Liver (tissue), 8 donors: ENCODE measurements at regions not wholly inside any gene's neighbourhood (a gene's known extent, or its start where the extent isn't known, plus 50 kb on each side); places are given as distances from the start of the nearest gene placed in this dataset.

ENCODE experiments used
- DNase-seq: peaks from one replicate; pipeline ENCODE4 v3.0.0-alpha.2; 2017; ENCODE audit warnings: low spot score
- H3K27ac ChIP-seq, 2 donors: one replicate each; pipeline ENCODE4 v1.7.0; 2013; ENCODE audit warnings: inconsistent platforms in 2 of 2, low read length in 2 of 2, control low read depth in 1 of 2, low read depth in 1 of 2, mild to moderate bottlenecking in 1 of 2
- H3K27me3 ChIP-seq, 4 donors: one replicate each; pipeline versions ENCODE4 v1.6.1 to v1.7.0; 2013; ENCODE audit warnings: low read length in 3 of 4, inconsistent platforms in 1 of 4, mild to moderate bottlenecking in 1 of 4, moderate library complexity in 1 of 4; ENCODE audit not compliant: control insufficient read depth in 4 of 4, insufficient read depth in 4 of 4
- H3K36me3 ChIP-seq, 4 donors: one replicate each; pipeline versions ENCODE4 v1.6.1 to v1.7.0; 2013; ENCODE audit warnings: low read length in 3 of 4, mild to moderate bottlenecking in 3 of 4, low read depth in 1 of 4, moderate library complexity in 1 of 4; ENCODE audit not compliant: control insufficient read depth in 4 of 4, insufficient read depth in 3 of 4
- H3K4me1 ChIP-seq, 4 donors: one replicate each; pipeline versions ENCODE4 v1.6.1 to v1.7.0; 2013; ENCODE audit warnings: low read length in 3 of 4, mild to moderate bottlenecking in 3 of 4, moderate library complexity in 1 of 4; ENCODE audit not compliant: control insufficient read depth in 4 of 4, insufficient read depth in 4 of 4
- H3K4me3 ChIP-seq, 3 donors: one replicate each; pipeline versions ENCODE4 v1.6.1 to v1.7.0; 2013; ENCODE audit warnings: low read length in 3 of 3, control low read depth in 1 of 3, low read depth in 1 of 3, mild to moderate bottlenecking in 1 of 3
- H3K9ac ChIP-seq, 2 donors: one replicate each; pipeline ENCODE4 v1.7.0; 2013; ENCODE audit warnings: low read length in 2 of 2, mild to moderate bottlenecking in 2 of 2, moderate library complexity in 2 of 2, control low read depth in 1 of 2, low read depth in 1 of 2
- H3K9me3 ChIP-seq, 4 donors: one replicate each; pipeline versions ENCODE4 v1.6.1 to v1.7.0; 2013; ENCODE audit warnings: low read length in 3 of 4; ENCODE audit not compliant: control insufficient read depth in 4 of 4
- ATF3 ChIP-seq: IDR thresholded peaks from 2 replicates; pipeline ENCODE4 v1.6.1; 2016; ENCODE audit warnings: antibody characterized with exemption
- CTCF ChIP-seq: fragments of 150-350 bp; IDR thresholded peaks from 2 replicates; pipeline ENCODE4 v1.5.1; 2017; ENCODE audit warnings: improper control_type of control experiment, low read depth, low read length; ENCODE audit not compliant: missing input control
- EGR1 ChIP-seq, 2 donors: IDR thresholded peaks; 2 replicates each; pipeline ENCODE4 v1.6.1; 2016 to 2018; ENCODE audit warnings: antibody characterized with exemption in 2 of 2, low read depth in 2 of 2
- FOXA1 ChIP-seq: IDR thresholded peaks from 2 replicates; pipeline ENCODE4 v1.6.1; 2016; ENCODE audit warnings: antibody characterized with exemption
- FOXA2 ChIP-seq: IDR thresholded peaks from 2 replicates; pipeline ENCODE4 v1.6.1; 2016; ENCODE audit warnings: antibody characterized with exemption
- GABPA ChIP-seq, 2 donors: IDR thresholded peaks in 1 of 2; conservative IDR thresholded peaks in 1 of 2; 2 replicates each; pipeline ENCODE4 v1.6.1; 2016; ENCODE audit warnings: antibody characterized with exemption in 2 of 2, mild to moderate bottlenecking in 1 of 2, moderate library complexity in 1 of 2
- HNF4A ChIP-seq, 2 donors: conservative IDR thresholded peaks; 2 replicates each; pipeline ENCODE4 v1.6.1; 2016; ENCODE audit warnings: antibody characterized with exemption in 2 of 2, mild to moderate bottlenecking in 2 of 2
- NR2F2 ChIP-seq: IDR thresholded peaks from 2 replicates; pipeline ENCODE4 v1.6.1; 2016; ENCODE audit warnings: antibody characterized with exemption
- RAD21 ChIP-seq, 2 donors: IDR thresholded peaks; 2 replicates each; pipeline ENCODE4 v1.6.1; 2016; ENCODE audit warnings: antibody characterized with exemption in 2 of 2, mild to moderate bottlenecking in 2 of 2
- REST ChIP-seq: IDR thresholded peaks from 2 replicates; pipeline ENCODE4 v1.6.1; 2016; ENCODE audit warnings: antibody characterized with exemption, mild to moderate bottlenecking
- RXRA ChIP-seq, 2 donors: IDR thresholded peaks; 2 replicates each; pipeline ENCODE4 v1.6.1; 2017 to 2018; ENCODE audit warnings: antibody characterized with exemption in 2 of 2, mild to moderate bottlenecking in 1 of 2
- YY1 ChIP-seq: IDR thresholded peaks from 2 replicates; pipeline ENCODE4 v1.6.1; 2016; ENCODE audit warnings: antibody characterized with exemption, mild to moderate bottlenecking
- ZBTB33 ChIP-seq: IDR thresholded peaks from 2 replicates; pipeline ENCODE4 v1.6.1; 2016; ENCODE audit warnings: antibody characterized with exemption
- WGBS: extraction: QIAGEN DNeasy Blood & Tissue Kit; methylation state at CpG from one replicate; pipeline ENCODE4 v1.1.7; 2013; 5-methylcytosine and 5-hydroxymethylcytosine counted together
- donor health status: healthy.
- donor health status: healthy.
- donor health status: healthy.
- donor health status: healthy.
- donor health status: healthy.

- no peak overlapping the region for H3K27ac ChIP-seq
- peaks cover 2 to 12% (median 5%) of the 10 kb centered on the region in 4 donors for H3K4me1 ChIP-seq
- H3K36me3 ChIP-seq = no peaks in the 10 kb centered on the region
- H3K4me3 ChIP-seq = no peak overlapping the region
- H3K9me3 ChIP-seq = no peaks in the 10 kb centered on the region
- no peak for TF ChIP-seq NR2F2
- no peak for TF ChIP-seq RAD21 (IDR thresholded peaks at IDR 0.05)
- TF ChIP-seq REST = no peak
- no peak for TF ChIP-seq FOXA2
- TF ChIP-seq FOXA1 = no peak
- TF ChIP-seq ATF3 = no peak
- TF ChIP-seq EGR1 (IDR thresholded peaks at IDR 0.05; ENCODE audit: low read depth in 2 of 2) = no peak
- no peak for TF ChIP-seq HNF4A (conservative IDR thresholded peaks at IDR 0.05)
- no peak for TF ChIP-seq ZBTB33
- no peak for TF ChIP-seq RXRA (IDR thresholded peaks at IDR 0.05)
- TF ChIP-seq CTCF = no peak
- no peaks in the 10 kb centered on the region for H3K27me3 ChIP-seq
- no peak for DNase-seq
- WGBS = 91% methylated on average over 3 of the region's 3 CpGs
- no peak overlapping the region for H3K9ac ChIP-seq
These were observed 558.1 kb downstream of the INSC start for GRCh38 chr11:15672825-15673224.

GRCh38 chr11:15673408-15673831, 558.7 kb downstream of the INSC start:
- Histone ChIP-seq H3K36me3 (no peaks in the 10 kb centered on the region), H3K4me1 (peaks cover 0 to 12% (median 5%) of the 10 kb centered on the region in 4 donors), H3K9me3 (no peaks in the 10 kb centered on the region), H3K9ac (no peak overlapping the region), H3K4me3 (no peak overlapping the region), H3K27ac (no peak overlapping the region), H3K27me3 (no peaks in the 10 kb centered on the region)
- TF ChIP-seq RAD21 (IDR thresholded peaks at IDR 0.05) = no peak
- no peak for TF ChIP-seq GABPA (IDR thresholded peaks at IDR 0.05 in 1 of 2, conservative IDR thresholded peaks at IDR 0.05 in 1 of 2)
- no peak for TF ChIP-seq YY1
- no peak for TF ChIP-seq ATF3
- no peak for TF ChIP-seq ZBTB33
- TF ChIP-seq CTCF = no peak
- TF ChIP-seq FOXA1 = no peak
- TF ChIP-seq RXRA (IDR thresholded peaks at IDR 0.05) = no peak
- no peak for DNase-seq
